Lower lobe of right lung (tissue), 2 donors: ENCODE measurements at regions not wholly inside any gene's neighbourhood (a gene's known extent, or its start where the extent isn't known, plus 50 kb on each side); places are given as distances from the start of the nearest gene placed in this dataset.
A peak's percentile ranks its signal among the peaks of the same experiment; 100 is the strongest.

Source experiments
- ATAC-seq, 2 donors: fragments of 200-7000 bp; cut with Tn5 transposase; one replicate each; pipeline ENCODE4 v1.9.1; 2020 to 2022; ENCODE audit warnings: mild to moderate bottlenecking in 2 of 2, moderate library complexity in 2 of 2
- DNase-seq: peaks from one replicate; pipeline ENCODE4 v3.0.0-alpha.2; 2020
- H3K27ac ChIP-seq: fragments of 200-600 bp; one replicate; pipeline ENCODE4 v1.8.0; 2022
- H3K27me3 ChIP-seq: fragments of 200-600 bp; one replicate; pipeline ENCODE4 v1.8.0; 2022; ENCODE audit warnings: low read depth
- H3K36me3 ChIP-seq: fragments of 200-600 bp; one replicate; pipeline ENCODE4 v1.8.0; 2022; ENCODE audit warnings: mild to moderate bottlenecking
- H3K4me1 ChIP-seq: fragments of 200-600 bp; one replicate; pipeline ENCODE4 v1.8.0; 2022
- H3K4me3 ChIP-seq: fragments of 200-600 bp; one replicate; pipeline ENCODE4 v1.8.0; 2022; ENCODE audit warnings: mild to moderate bottlenecking
- H3K9me3 ChIP-seq: fragments of 200-600 bp; one replicate; pipeline ENCODE4 v1.8.0; 2022
- CTCF ChIP-seq: fragments of 200-600 bp; IDR thresholded peaks from one replicate; pipeline ENCODE4 v1.8.0; 2022; ENCODE audit warnings: antibody characterized with exemption, mild to moderate bottlenecking
- intact Hi-C: fragments of 100-400 bp; cut with DNase I; formaldehyde crosslinking; loops from one replicate; pipeline ENCODE4 v1.11.0; 2022
- donor health status: DM: no; HTN: yes; CAD: no; lungs with severe emphysema.

- intact Hi-C loops = no loop called here
- H3K4me1 ChIP-seq = peaks cover 9% of the 10 kb centered on the region
- no peaks in the 10 kb centered on the region for H3K36me3 ChIP-seq
- H3K27me3 ChIP-seq = no peaks in the 10 kb centered on the region
- TF ChIP-seq CTCF = no peak
- no peaks in the 10 kb centered on the region for H3K9me3 ChIP-seq
- ATAC-seq (peak; percentile 70 to 74), DNase-seq (peak; percentile 48)
- peak overlapping the region; percentile 43 for H3K4me3 ChIP-seq
- H3K27ac ChIP-seq = peak overlapping the region; percentile 64
Measured at GRCh38 chr21:16588433-16588860, 858.7 kb downstream of the USP25 start.

- ATAC-seq = no peak
- Histone ChIP-seq H3K4me3 (peak overlapping the region; percentile 43), H3K27me3 (no peaks in the 10 kb centered on the region), H3K9me3 (no peaks in the 10 kb centered on the region), H3K36me3 (no peaks in the 10 kb centered on the region), H3K4me1 (peaks cover 9% of the 10 kb centered on the region), H3K27ac (no peak overlapping the region)
- intact Hi-C loops = no loop called here
- TF ChIP-seq CTCF = no peak
- DNase-seq = no peak
Measured at GRCh38 chr21:16589006-16589898, 859.5 kb downstream of the USP25 start.

- Histone ChIP-seq H3K9me3 (no peaks in the 10 kb centered on the region), H3K4me1 (peaks cover 9% of the 10 kb centered on the region), H3K27ac (no peak overlapping the region), H3K4me3 (no peak overlapping the region), H3K27me3 (no peaks in the 10 kb centered on the region), H3K36me3 (no peaks in the 10 kb centered on the region)
- TF ChIP-seq CTCF = no peak
- DNase-seq = no peak
- intact Hi-C loops = no loop called here
- no peak for ATAC-seq
Measured at GRCh38 chr21:16590186-16590585, 860.4 kb downstream of the USP25 start.

- H3K27ac ChIP-seq = no peak overlapping the region
- H3K36me3 ChIP-seq = no peaks in the 10 kb centered on the region
- no peaks in the 10 kb centered on the region for H3K27me3 ChIP-seq
- TF ChIP-seq CTCF = no peak
- H3K4me1 ChIP-seq = peaks cover 9% of the 10 kb centered on the region
- intact Hi-C loops = no loop called here
- ATAC-seq = no peak
- H3K9me3 ChIP-seq = no peaks in the 10 kb centered on the region
- no peak for DNase-seq
- no peak overlapping the region for H3K4me3 ChIP-seq
Measured at GRCh38 chr21:16590641-16591292, 861.0 kb downstream of the USP25 start.

- H3K4me1 ChIP-seq = peaks cover 6% of the 10 kb centered on the region
- H3K4me3 ChIP-seq = no peak overlapping the region
- no peak for DNase-seq
- no peaks in the 10 kb centered on the region for H3K36me3 ChIP-seq
- TF ChIP-seq CTCF = no peak
- intact Hi-C loops = no loop called here
- no peaks in the 10 kb centered on the region for H3K27me3 ChIP-seq
- ATAC-seq = no peak
- H3K9me3 ChIP-seq = no peaks in the 10 kb centered on the region
- no peak overlapping the region for H3K27ac ChIP-seq
Measured at GRCh38 chr21:16592381-16592780, 862.6 kb downstream of the USP25 start.
